ENCODE measurements at regions not wholly inside any gene's neighbourhood (a gene's known extent, or its start where the extent isn't known, plus 50 kb on each side); places are given as distances from the start of the nearest gene placed in this dataset.

- TF ChIP-seq CTCF (IDR thresholded peaks at IDR 0.05) (no peak), EZH2 (IDR thresholded peaks at IDR 0.05; ENCODE audit: borderline replicate concordance, insufficient read depth, low read depth, low read length, poor library complexity, severe bottlenecking) (no peak)
These were observed 132.8 kb upstream of the SPATS2L start for GRCh38 chr2:200173691-200174090.

Data from B cell (primary cell).